ENCODE measurements at regions not wholly inside any gene's neighbourhood (a gene's known extent, or its start where the extent isn't known, plus 50 kb on each side); places are given as distances from the start of the nearest gene placed in this dataset.

- Histone ChIP-seq H3K9me3 (ENCODE audit: low read length) (no peaks in the 10 kb centered on the region), H3K4me3 (ENCODE audit: low read length) (no peak overlapping the region), H3K27me3 (ENCODE audit: insufficient read depth, low read length) (peaks cover 2% of the 10 kb centered on the region), H3K4me1 (ENCODE audit: insufficient read depth, low read length) (peaks cover 6% of the 10 kb centered on the region), H2AFZ (ENCODE audit: low read depth, low read length) (no peak overlapping the region), H3K36me3 (ENCODE audit: insufficient read depth, low read length) (no peaks in the 10 kb centered on the region)
Observed at GRCh38 chr7:95718577-95719410, 53.6 kb upstream of the DYNC1I1 start.

GRCh38 chr7:95716357-95717122 lies 55.8 kb upstream of the DYNC1I1 start:
- Histone ChIP-seq H3K4me1 (ENCODE audit: insufficient read depth, low read length) (peaks cover 6% of the 10 kb centered on the region), H3K9me3 (ENCODE audit: low read length) (no peaks in the 10 kb centered on the region), H2AFZ (ENCODE audit: low read depth, low read length) (no peak overlapping the region), H3K4me3 (ENCODE audit: low read length) (no peak overlapping the region), H3K27me3 (ENCODE audit: insufficient read depth, low read length) (peaks cover 2% of the 10 kb centered on the region), H3K36me3 (ENCODE audit: insufficient read depth, low read length) (no peaks in the 10 kb centered on the region)

- Histone ChIP-seq H2AFZ (ENCODE audit: low read depth, low read length) (no peak overlapping the region), H3K36me3 (ENCODE audit: insufficient read depth, low read length) (no peaks in the 10 kb centered on the region), H3K4me3 (ENCODE audit: low read length) (no peak overlapping the region)
Observed at GRCh38 chr7:95715274-95715673, 57.1 kb upstream of the DYNC1I1 start.

GRCh38 chr7:95710711-95711110 lies 61.6 kb upstream of the DYNC1I1 start:
- Histone ChIP-seq H3K4me3 (ENCODE audit: low read length) (no peak overlapping the region), H3K4me1 (ENCODE audit: insufficient read depth, low read length) (no peaks in the 10 kb centered on the region), H3K9me3 (ENCODE audit: low read length) (no peaks in the 10 kb centered on the region), H3K27me3 (ENCODE audit: insufficient read depth, low read length) (no peaks in the 10 kb centered on the region), H2AFZ (ENCODE audit: low read depth, low read length) (no peak overlapping the region), H3K36me3 (ENCODE audit: insufficient read depth, low read length) (no peaks in the 10 kb centered on the region)

More at GRCh38 chr7:95715274-95715673, 57.1 kb upstream of the DYNC1I1 start:
- Histone ChIP-seq H3K4me1 (ENCODE audit: insufficient read depth, low read length) (peaks cover 6% of the 10 kb centered on the region), H3K27me3 (ENCODE audit: insufficient read depth, low read length) (no peaks in the 10 kb centered on the region), H3K9me3 (ENCODE audit: low read length) (no peaks in the 10 kb centered on the region)

- Histone ChIP-seq H3K9me3 (ENCODE audit: low read length) (peaks cover 2% of the 10 kb centered on the region), H3K27me3 (ENCODE audit: insufficient read depth, low read length) (no peaks in the 10 kb centered on the region)
Observed at GRCh38 chr7:95700917-95701316, 71.4 kb upstream of the DYNC1I1 start.

GRCh38 chr7:95694334-95694733 lies 78.0 kb upstream of the DYNC1I1 start:
- Histone ChIP-seq H3K27me3 (ENCODE audit: insufficient read depth, low read length) (no peaks in the 10 kb centered on the region), H3K36me3 (ENCODE audit: insufficient read depth, low read length) (no peaks in the 10 kb centered on the region)

More at GRCh38 chr7:95700917-95701316, 71.4 kb upstream of the DYNC1I1 start:
- no peaks in the 10 kb centered on the region for H3K4me1 ChIP-seq (ENCODE audit: insufficient read depth, low read length)
- H2AFZ ChIP-seq (ENCODE audit: low read depth, low read length), result no peak overlapping the region
- no peak overlapping the region for H3K4me3 ChIP-seq (ENCODE audit: low read length)
- H3K36me3 ChIP-seq (ENCODE audit: insufficient read depth, low read length), result no peaks in the 10 kb centered on the region

GRCh38 chr7:95693551-95694333 lies 78.6 kb upstream of the DYNC1I1 start:
- no peaks in the 10 kb centered on the region for H3K36me3 ChIP-seq (ENCODE audit: insufficient read depth, low read length)
- H2AFZ ChIP-seq (ENCODE audit: low read depth, low read length), result no peak overlapping the region
- no peaks in the 10 kb centered on the region for H3K4me1 ChIP-seq (ENCODE audit: insufficient read depth, low read length)
- no peak overlapping the region for H3K4me3 ChIP-seq (ENCODE audit: low read length)
- no peaks in the 10 kb centered on the region for H3K9me3 ChIP-seq (ENCODE audit: low read length)
- H3K27me3 ChIP-seq (ENCODE audit: insufficient read depth, low read length), result no peaks in the 10 kb centered on the region

More at GRCh38 chr7:95694334-95694733, 78.0 kb upstream of the DYNC1I1 start:
- no peak overlapping the region for H2AFZ ChIP-seq (ENCODE audit: low read depth, low read length)
- H3K9me3 ChIP-seq (ENCODE audit: low read length), result no peaks in the 10 kb centered on the region
- no peak overlapping the region for H3K4me3 ChIP-seq (ENCODE audit: low read length)
- H3K4me1 ChIP-seq (ENCODE audit: insufficient read depth, low read length), result no peaks in the 10 kb centered on the region

GRCh38 chr7:95691464-95691863 lies 80.9 kb upstream of the DYNC1I1 start:
- H3K4me1 ChIP-seq (ENCODE audit: insufficient read depth, low read length), result peaks cover 12% of the 10 kb centered on the region
- H3K4me3 ChIP-seq (ENCODE audit: low read length), result no peak overlapping the region
- no peak overlapping the region for H2AFZ ChIP-seq (ENCODE audit: low read depth, low read length)
- no peaks in the 10 kb centered on the region for H3K27me3 ChIP-seq (ENCODE audit: insufficient read depth, low read length)
- H3K36me3 ChIP-seq (ENCODE audit: insufficient read depth, low read length), result no peaks in the 10 kb centered on the region
- H3K9me3 ChIP-seq (ENCODE audit: low read length), result no peaks in the 10 kb centered on the region

- Histone ChIP-seq H2AFZ (ENCODE audit: low read depth, low read length) (peak overlapping the region; percentile 59), H3K4me3 (ENCODE audit: low read length) (peak overlapping the region; percentile 36), H3K4me1 (ENCODE audit: insufficient read depth, low read length) (peaks cover 16% of the 10 kb centered on the region), H3K9me3 (ENCODE audit: low read length) (no peaks in the 10 kb centered on the region), H3K36me3 (ENCODE audit: insufficient read depth, low read length) (no peaks in the 10 kb centered on the region), H3K27me3 (ENCODE audit: insufficient read depth, low read length) (no peaks in the 10 kb centered on the region)
Observed at GRCh38 chr7:95690367-95690947, 81.9 kb upstream of the DYNC1I1 start.

GRCh38 chr7:95688931-95689495 lies 83.3 kb upstream of the DYNC1I1 start:
- no peaks in the 10 kb centered on the region for H3K36me3 ChIP-seq (ENCODE audit: insufficient read depth, low read length)
- no peak overlapping the region for H3K4me3 ChIP-seq (ENCODE audit: low read length)
- H3K9me3 ChIP-seq (ENCODE audit: low read length), result no peaks in the 10 kb centered on the region
- peaks cover 16% of the 10 kb centered on the region for H3K4me1 ChIP-seq (ENCODE audit: insufficient read depth, low read length)
- no peak overlapping the region for H2AFZ ChIP-seq (ENCODE audit: low read depth, low read length)
- H3K27me3 ChIP-seq (ENCODE audit: insufficient read depth, low read length), result no peaks in the 10 kb centered on the region

GRCh38 chr7:95687759-95688343 lies 84.5 kb upstream of the DYNC1I1 start:
- Histone ChIP-seq H3K4me1 (ENCODE audit: insufficient read depth, low read length) (peaks cover 16% of the 10 kb centered on the region), H3K4me3 (ENCODE audit: low read length) (no peak overlapping the region), H3K36me3 (ENCODE audit: insufficient read depth, low read length) (no peaks in the 10 kb centered on the region), H3K27me3 (ENCODE audit: insufficient read depth, low read length) (no peaks in the 10 kb centered on the region), H3K9me3 (ENCODE audit: low read length) (no peaks in the 10 kb centered on the region), H2AFZ (ENCODE audit: low read depth, low read length) (peak overlapping the region; percentile 52)

GRCh38 chr7:95686109-95686508 lies 86.2 kb upstream of the DYNC1I1 start:
- no peak overlapping the region for H2AFZ ChIP-seq (ENCODE audit: low read depth, low read length)
- no peak overlapping the region for H3K4me3 ChIP-seq (ENCODE audit: low read length)
- H3K4me1 ChIP-seq (ENCODE audit: insufficient read depth, low read length), result peaks cover 16% of the 10 kb centered on the region
- no peaks in the 10 kb centered on the region for H3K27me3 ChIP-seq (ENCODE audit: insufficient read depth, low read length)
- no peaks in the 10 kb centered on the region for H3K9me3 ChIP-seq (ENCODE audit: low read length)
- H3K36me3 ChIP-seq (ENCODE audit: insufficient read depth, low read length), result no peaks in the 10 kb centered on the region

All from neuron (in vitro differentiated cells).